ENCODE measurements at regions not wholly inside any gene's neighbourhood (a gene's known extent, or its start where the extent isn't known, plus 50 kb on each side); places are given as distances from the start of the nearest gene placed in this dataset.

- H3K27ac ChIP-seq (ENCODE audit: insufficient read length, low read depth, low read length), result no peak overlapping the region
- peaks cover 0 to 3% of the 10 kb centered on the region in 2 experiments; a peak in 2 of 5 replicates for H3K9me3 Mint-ChIP-seq
- no peak overlapping the region for H3K56ac ChIP-seq (ENCODE audit: insufficient read length, low read depth, low read length)
- H2BK20ac ChIP-seq (ENCODE audit: low read depth, low read length, poor library complexity, severe bottlenecking), result no peak overlapping the region
- H4K20me1 ChIP-seq (ENCODE audit: control insufficient read depth, insufficient read depth, insufficient read length), result no peaks in the 10 kb centered on the region
- H2AFZ ChIP-seq (ENCODE audit: low read length), result no peak overlapping the region
- H3K9me3 ChIP-seq (ENCODE audit: control insufficient read depth, low read depth, low read length), result no peaks in the 10 kb centered on the region
- no peaks in the 10 kb centered on the region for H3K27me3 ChIP-seq (ENCODE audit: insufficient read depth, low read length)
- H2BK5ac ChIP-seq (ENCODE audit: insufficient read length, low read length), result no peak overlapping the region
- H3K23ac ChIP-seq (ENCODE audit: insufficient read length, low read depth, low read length), result no peak overlapping the region
- no peak overlapping the region for H3K9ac ChIP-seq (ENCODE audit: extremely low read depth, insufficient read length, low read length)
- no peak for TF ChIP-seq CTCF (conservative IDR thresholded peaks at IDR 0.05)
- H3K4me1 ChIP-seq (ENCODE audit: insufficient read depth, low read length), result no peaks in the 10 kb centered on the region; the same call in 1 of the 2 replicates
- H2BK120ac ChIP-seq (ENCODE audit: low read depth, low read length, poor library complexity, severe bottlenecking), result no peak overlapping the region
- H3T11ph ChIP-seq (ENCODE audit: low read length), result no peak overlapping the region
- H4K5ac ChIP-seq (ENCODE audit: insufficient read length, low read depth, low read length), result no peak overlapping the region
- H2BK12ac ChIP-seq (ENCODE audit: insufficient read length, low read depth, low read length), result no peak overlapping the region
- no peak overlapping the region for H3K14ac ChIP-seq (ENCODE audit: insufficient read depth, low read length)
- H3K79me1 ChIP-seq (ENCODE audit: insufficient read depth, low read depth, low read length, poor library complexity, severe bottlenecking), result no peaks in the 10 kb centered on the region
- H3K79me2 ChIP-seq (ENCODE audit: insufficient read depth, low read length), result no peaks in the 10 kb centered on the region
- H3K4me1 Mint-ChIP-seq, result no peaks in the 10 kb centered on the region
- H3K4me3 Mint-ChIP-seq, result no peak overlapping the region
- H3K27ac Mint-ChIP-seq, result no peak overlapping the region
- H3K18ac ChIP-seq (ENCODE audit: insufficient read length, low read depth, low read length), result no peak overlapping the region
- peaks cover 2% of the 10 kb centered on the region; the same call in 1 of the 2 replicates for H3K27me3 Mint-ChIP-seq (ENCODE audit: low read depth)
- H3K36me3 Mint-ChIP-seq (ENCODE audit: insufficient read depth in 1 of 3, low read depth in 3 of 3), result peaks cover 0 to 2% (median 0%) of the 10 kb centered on the region in 3 experiments; a peak in 1 of 7 replicates
- no peak for DNase-seq
- no peak overlapping the region for H2BK15ac ChIP-seq (ENCODE audit: low read depth, low read length)
- no peaks in the 10 kb centered on the region for H3K23me2 ChIP-seq (ENCODE audit: insufficient read length, low read depth, low read length, poor library complexity, severe bottlenecking)
- H4K91ac ChIP-seq (ENCODE audit: insufficient read length, low read depth, low read length), result no peak overlapping the region
- H3K4me2 ChIP-seq (ENCODE audit: insufficient read depth, insufficient read length, low read length), result no peak overlapping the region
- H2AK5ac ChIP-seq (ENCODE audit: insufficient read length, low read length), result no peak overlapping the region
- H4K8ac ChIP-seq (replicated peaks; ENCODE audit: insufficient read length, low read depth, low read length), result no peak overlapping the region
- H3K4ac ChIP-seq (ENCODE audit: low read depth, low read length), result no peak overlapping the region
Measured at GRCh38 chr11:10381736-10382135, 73.3 kb upstream of the AMPD3 start.

All from H9 (cell line).